ENCODE measurements at regions not wholly inside any gene's neighbourhood (a gene's known extent, or its start where the extent isn't known, plus 50 kb on each side); places are given as distances from the start of the nearest gene placed in this dataset.

GRCh38 chr10:32155075-32155516, 98.9 kb upstream of the KIF5B start:
- no peaks in the 10 kb centered on the region for H4K20me1 ChIP-seq (ENCODE audit: insufficient read depth, low read length)
- ChIA-PET POLR2A (no interaction called here), CTCF (ENCODE audit: low intra/inter-chr PET ratio, low total read pairs) (no interaction called here)
- peaks cover 57% of the 10 kb centered on the region for H3K4me1 ChIP-seq (ENCODE audit: insufficient read depth, low read length)
- ATAC-seq (peak; percentile 80), FAIRE-seq (no peak), DNase-seq (ENCODE audit: low spot score) (no peak)
- BruUV-seq (replicated peaks): no TSS peak
- intact Hi-C loops (cut with micrococcal nuclease; ENCODE audit: unreplicated experiment): no loop called here
- H3K4me2 ChIP-seq (ENCODE audit: low read depth, low read length): peak overlapping the region; percentile 59
- H3K27ac ChIP-seq (ENCODE audit: extremely low read length, insufficient read depth, low read length): peak overlapping the region; percentile 34
- no peak overlapping the region for H2AFZ ChIP-seq (ENCODE audit: low read length)
- H3K9ac ChIP-seq (ENCODE audit: insufficient read depth, low read depth, low read length): no peak overlapping the region
- H3K79me2 ChIP-seq (ENCODE audit: insufficient read depth, low read length): no peaks in the 10 kb centered on the region
- in situ Hi-C loops (cut with HindIII; ENCODE audit: extremely low pct_ligation_motif_present, low pct_unique_long_range_greater_than_20kb): no loop called here
- no peak for TF ChIP-seq KAT7 (CRISPR knock-in tag; IDR thresholded peaks at IDR 0.05; ENCODE audit: borderline replicate concordance)
- no peak for TF ChIP-seq ZNF614 (CRISPR knock-in tag; IDR thresholded peaks at IDR 0.05; ENCODE audit: borderline replicate concordance)
- peak; percentile 22; the same call in 1 of the 2 replicates for TF ChIP-seq SALL1 (CRISPR knock-in tag; IDR thresholded peaks at IDR 0.05)
- TF ChIP-seq HOXA3 (CRISPR knock-in tag; IDR thresholded peaks at IDR 0.05): 0 out of 2 replicates have a peak, but pooled peaks have one; percentile 39
- no peak for TF ChIP-seq EED (CRISPR knock-in tag; IDR thresholded peaks at IDR 0.05)
- TF ChIP-seq ZNF367 (CRISPR knock-in tag; IDR thresholded peaks at IDR 0.05; ENCODE audit: borderline replicate concordance): no peak
- no peak for TF ChIP-seq SMARCE1 (IDR thresholded peaks at IDR 0.05; ENCODE audit: borderline replicate concordance)
- peak; percentile 40; the same call in 1 of the 2 replicates for TF ChIP-seq MED1 (CRISPR knock-in tag; IDR thresholded peaks at IDR 0.05)
- peak; percentile 28 for TF ChIP-seq TEAD3 (CRISPR knock-in tag; optimal IDR thresholded peaks at IDR 0.05; ENCODE audit: borderline replicate concordance)
- peak; percentile 45; the same call in 1 of the 2 replicates for TF ChIP-seq ZBTB7B (CRISPR knock-in tag; IDR thresholded peaks at IDR 0.05)
- TF ChIP-seq ZNF333 (CRISPR knock-in tag; IDR thresholded peaks at IDR 0.05; ENCODE audit: borderline replicate concordance): no peak
- peak; percentile 24; the same call in 1 of the 2 replicates for TF ChIP-seq THRA (CRISPR knock-in tag; IDR thresholded peaks at IDR 0.05; ENCODE audit: borderline replicate concordance)
- TF ChIP-seq ZBTB8A (CRISPR knock-in tag; IDR thresholded peaks at IDR 0.05; ENCODE audit: borderline replicate concordance, low read depth): no peak
- TF ChIP-seq ZBTB42 (CRISPR knock-in tag; IDR thresholded peaks at IDR 0.05): no peak
- TF ChIP-seq SOX6 (IDR thresholded peaks at IDR 0.05): no peak
- TF ChIP-seq SOX6 (CRISPR knock-in tag; IDR thresholded peaks at IDR 0.05): 0 out of 2 replicates have a peak, but pooled peaks have one; percentile 21
- TF ChIP-seq BATF2 (CRISPR knock-in tag; IDR thresholded peaks at IDR 0.05): no peak
- TF ChIP-seq KMT2A (CRISPR knock-in tag; IDR thresholded peaks at IDR 0.05): no peak
- no peak for TF ChIP-seq ZBTB25 (CRISPR knock-in tag; IDR thresholded peaks at IDR 0.05)
- TF ChIP-seq BRCA1 (CRISPR knock-in tag; IDR thresholded peaks at IDR 0.05): no peak
- TF ChIP-seq HNF4A (CRISPR knock-in tag; IDR thresholded peaks at IDR 0.05): peak; percentile 23; the same call in 1 of the 2 replicates
- no peaks in the 10 kb centered on the region for H3K36me3 ChIP-seq (replicated peaks in 1 of 2; ENCODE audit: control insufficient read depth in 1 of 2, insufficient read depth in 2 of 2, low read length in 2 of 2)
- peak overlapping the region in 2 of 3 experiments; percentile 11 to 24; a peak in 3 of 6 replicates for H3K4me3 ChIP-seq (replicated peaks in 1 of 3; ENCODE audit: insufficient read depth in 1 of 3, low read depth in 2 of 3, low read length in 3 of 3)
- 2% methylated on average over 2 of the region's 2 CpGs for WGBS (ENCODE audit: low lambda C conversion rate)
- peaks cover 5% of the 10 kb centered on the region; the same call in 1 of the 2 replicates for H3K9me3 ChIP-seq (ENCODE audit: low read length)
- H3K27me3 ChIP-seq (ENCODE audit: control insufficient read depth in 1 of 2, insufficient read depth in 2 of 2, low read length in 2 of 2): no peaks in the 10 kb centered on the region
